ENCODE measurements at regions not wholly inside any gene's neighbourhood (a gene's known extent, or its start where the extent isn't known, plus 50 kb on each side); places are given as distances from the start of the nearest gene placed in this dataset.

GRCh38 chr4:1578251-1578773 is 105.8 kb downstream of the FAM53A start:
- ChIA-PET CTCF (ENCODE audit: unreplicated experiment) (no interaction called here), POLR2A (no interaction called here)
- Histone ChIP-seq H3K79me2 (ENCODE audit: insufficient read depth, low read depth, low read length) (no peaks in the 10 kb centered on the region), H3K4me1 (ENCODE audit: insufficient read depth, low read length, poor library complexity, severe bottlenecking) (peaks cover 4% of the 10 kb centered on the region), H3K4me3 (ENCODE audit: low read depth, low read length, poor library complexity, severe bottlenecking) (no peak overlapping the region), H2AFZ (ENCODE audit: low read length) (no peak overlapping the region), H3K4me2 (ENCODE audit: low read length) (no peak overlapping the region), H3K27ac (ENCODE audit: low read depth, low read length, poor library complexity, severe bottlenecking) (no peak overlapping the region), H4K20me1 (ENCODE audit: insufficient read depth, low read length) (no peaks in the 10 kb centered on the region), H3K9me2 (ENCODE audit: insufficient read depth, low read length) (no peaks in the 10 kb centered on the region), H3K9me3 (ENCODE audit: low read length) (no peaks in the 10 kb centered on the region), H3K36me3 (ENCODE audit: insufficient read depth, low read length) (no peaks in the 10 kb centered on the region)
- DNase-seq (ENCODE audit: low spot score), result no peak
- TF ChIP-seq EZH2phosphoT487 (IDR thresholded peaks at IDR 0.05; ENCODE audit: borderline replicate concordance, low read depth, low read length), result no peak
- TF ChIP-seq CTCF (conservative IDR thresholded peaks at IDR 0.05; ENCODE audit: low read length), result no peak
- intact Hi-C loops (cut with micrococcal nuclease; ENCODE audit: unreplicated experiment), result no loop called here
- BruUV-seq (replicated peaks), result no TSS peak

- no peaks in the 10 kb centered on the region for H3K9me3 ChIP-seq (ENCODE audit: low read length)
- no peaks in the 10 kb centered on the region for H3K9me2 ChIP-seq (ENCODE audit: insufficient read depth, low read length)
- CTCF ChIA-PET (ENCODE audit: unreplicated experiment), result no interaction called here
- peaks cover 4% of the 10 kb centered on the region for H3K4me1 ChIP-seq (ENCODE audit: insufficient read depth, low read length, poor library complexity, severe bottlenecking)
- no peak overlapping the region for H3K27ac ChIP-seq (ENCODE audit: low read depth, low read length, poor library complexity, severe bottlenecking)
- H3K79me2 ChIP-seq (ENCODE audit: insufficient read depth, low read depth, low read length), result no peaks in the 10 kb centered on the region
- no peak overlapping the region for H3K4me2 ChIP-seq (ENCODE audit: low read length)
- POLR2A ChIA-PET, result no interaction called here
- no peak for DNase-seq (ENCODE audit: low spot score)
- no peak overlapping the region for H3K4me3 ChIP-seq (ENCODE audit: low read depth, low read length, poor library complexity, severe bottlenecking)
- no peaks in the 10 kb centered on the region for H4K20me1 ChIP-seq (ENCODE audit: insufficient read depth, low read length)
- intact Hi-C loops (cut with micrococcal nuclease; ENCODE audit: unreplicated experiment), result no loop called here
- H2AFZ ChIP-seq (ENCODE audit: low read length), result no peak overlapping the region
- no TSS peak for BruUV-seq (replicated peaks)
- H3K36me3 ChIP-seq (ENCODE audit: insufficient read depth, low read length), result no peaks in the 10 kb centered on the region
- TF ChIP-seq CTCF (conservative IDR thresholded peaks at IDR 0.05; ENCODE audit: low read length), result no peak
- TF ChIP-seq EZH2phosphoT487 (IDR thresholded peaks at IDR 0.05; ENCODE audit: borderline replicate concordance, low read depth, low read length), result no peak
Observed at GRCh38 chr4:1577822-1578217, 106.3 kb downstream of the FAM53A start.

- DNase-seq (ENCODE audit: low spot score), result no peak
- H3K4me3 ChIP-seq (ENCODE audit: low read depth, low read length, poor library complexity, severe bottlenecking), result no peak overlapping the region
- no peak overlapping the region for H2AFZ ChIP-seq (ENCODE audit: low read length)
- H3K9me3 ChIP-seq (ENCODE audit: low read length), result no peaks in the 10 kb centered on the region
- no peaks in the 10 kb centered on the region for H4K20me1 ChIP-seq (ENCODE audit: insufficient read depth, low read length)
- no peaks in the 10 kb centered on the region for H3K9me2 ChIP-seq (ENCODE audit: insufficient read depth, low read length)
- ChIA-PET POLR2A (no interaction called here), CTCF (ENCODE audit: unreplicated experiment) (interaction anchor here (0.6 kb wide), 1 partner anchor 836 kb away, joined by 3 read pairs; no protein-coding TSS in a partner anchor)
- no peaks in the 10 kb centered on the region for H3K36me3 ChIP-seq (ENCODE audit: insufficient read depth, low read length)
- H3K79me2 ChIP-seq (ENCODE audit: insufficient read depth, low read depth, low read length), result no peaks in the 10 kb centered on the region
- H3K4me1 ChIP-seq (ENCODE audit: insufficient read depth, low read length, poor library complexity, severe bottlenecking), result peaks cover 4% of the 10 kb centered on the region
- no peak for TF ChIP-seq EZH2phosphoT487 (IDR thresholded peaks at IDR 0.05; ENCODE audit: borderline replicate concordance, low read depth, low read length)
- intact Hi-C loops (cut with micrococcal nuclease; ENCODE audit: unreplicated experiment), result no loop called here
- no TSS peak for BruUV-seq (replicated peaks)
- H3K4me2 ChIP-seq (ENCODE audit: low read length), result no peak overlapping the region
- no peak overlapping the region for H3K27ac ChIP-seq (ENCODE audit: low read depth, low read length, poor library complexity, severe bottlenecking)
Observed at GRCh38 chr4:1576961-1577821, 106.9 kb downstream of the FAM53A start.

Measured in OCI-LY7 (cell line).